Fibroblast of peridontal ligament (primary cell): ENCODE measurements at regions not wholly inside any gene's neighbourhood (a gene's known extent, or its start where the extent isn't known, plus 50 kb on each side); places are given as distances from the start of the nearest gene placed in this dataset.
A peak's percentile ranks its signal among the peaks of the same experiment; 100 is the strongest.

Experiments used
- DNase-seq: peaks from one replicate; pipeline ENCODE4 v3.0.0-alpha.2; 2010; ENCODE audit errors: extremely low read depth

- DNase-seq, result no peak
These were observed 57.2 kb downstream of the NKX6-1 start for GRCh38 chr4:84441758-84442377.

- no peak for DNase-seq
These were observed 59.1 kb downstream of the NKX6-1 start for GRCh38 chr4:84439996-84440395.

- no peak for DNase-seq
These were observed 62.3 kb downstream of the NKX6-1 start for GRCh38 chr4:84436812-84437211.

- DNase-seq, result no peak
These were observed 64.7 kb downstream of the NKX6-1 start for GRCh38 chr4:84434344-84434743.

- DNase-seq, result no peak
These were observed 65.4 kb downstream of the NKX6-1 start for GRCh38 chr4:84433633-84434222.

GRCh38 chr4:84432713-84433112 lies 66.4 kb downstream of the NKX6-1 start:
- DNase-seq, result no peak

GRCh38 chr4:84420608-84421007 lies 78.5 kb downstream of the NKX6-1 start:
- DNase-seq, result no peak

GRCh38 chr4:84419201-84419600 lies 79.9 kb downstream of the NKX6-1 start:
- no peak for DNase-seq

GRCh38 chr4:84417997-84418709 lies 80.9 kb downstream of the NKX6-1 start:
- no peak for DNase-seq

- DNase-seq, result no peak
These were observed 85.1 kb downstream of the NKX6-1 start for GRCh38 chr4:84413976-84414375.

- no peak for DNase-seq
These were observed 85.6 kb downstream of the NKX6-1 start for GRCh38 chr4:84413480-84413879.

GRCh38 chr4:84412062-84412461 lies 87.0 kb downstream of the NKX6-1 start:
- DNase-seq, result no peak

- DNase-seq, result no peak
These were observed 91.3 kb downstream of the NKX6-1 start for GRCh38 chr4:84407554-84408407.

GRCh38 chr4:84403656-84404055 lies 95.4 kb downstream of the NKX6-1 start:
- DNase-seq, result peak; percentile 8

- no peak for DNase-seq
These were observed 97.3 kb downstream of the NKX6-1 start for GRCh38 chr4:84401701-84402306.

GRCh38 chr4:84394386-84394785 lies 104.7 kb downstream of the NKX6-1 start:
- no peak for DNase-seq

- no peak for DNase-seq
These were observed 106.0 kb downstream of the NKX6-1 start for GRCh38 chr4:84392951-84393590.

GRCh38 chr4:84389406-84389805 lies 109.7 kb downstream of the NKX6-1 start:
- DNase-seq, result no peak

GRCh38 chr4:84385203-84385602 lies 113.9 kb downstream of the NKX6-1 start:
- no peak for DNase-seq

GRCh38 chr4:84384801-84385200 lies 114.3 kb downstream of the NKX6-1 start:
- no peak for DNase-seq

- DNase-seq, result no peak
These were observed 117.3 kb downstream of the NKX6-1 start for GRCh38 chr4:84381759-84382158.
